Liver (tissue), 8 donors: ENCODE measurements at regions not wholly inside any gene's neighbourhood (a gene's known extent, or its start where the extent isn't known, plus 50 kb on each side); places are given as distances from the start of the nearest gene placed in this dataset.

Experiments
- DNase-seq: peaks from one replicate; pipeline ENCODE4 v3.0.0-alpha.2; 2017; ENCODE audit warnings: low spot score
- H3K27ac ChIP-seq, 2 donors: one replicate each; pipeline ENCODE4 v1.7.0; 2013; ENCODE audit warnings: inconsistent platforms in 2 of 2, low read length in 2 of 2, control low read depth in 1 of 2, low read depth in 1 of 2, mild to moderate bottlenecking in 1 of 2
- H3K27me3 ChIP-seq, 4 donors: one replicate each; pipeline versions ENCODE4 v1.6.1 to v1.7.0; 2013; ENCODE audit warnings: low read length in 3 of 4, inconsistent platforms in 1 of 4, mild to moderate bottlenecking in 1 of 4, moderate library complexity in 1 of 4; ENCODE audit not compliant: control insufficient read depth in 4 of 4, insufficient read depth in 4 of 4
- H3K36me3 ChIP-seq, 4 donors: one replicate each; pipeline versions ENCODE4 v1.6.1 to v1.7.0; 2013; ENCODE audit warnings: low read length in 3 of 4, mild to moderate bottlenecking in 3 of 4, low read depth in 1 of 4, moderate library complexity in 1 of 4; ENCODE audit not compliant: control insufficient read depth in 4 of 4, insufficient read depth in 3 of 4
- H3K4me1 ChIP-seq, 4 donors: one replicate each; pipeline versions ENCODE4 v1.6.1 to v1.7.0; 2013; ENCODE audit warnings: low read length in 3 of 4, mild to moderate bottlenecking in 3 of 4, moderate library complexity in 1 of 4; ENCODE audit not compliant: control insufficient read depth in 4 of 4, insufficient read depth in 4 of 4
- H3K4me3 ChIP-seq, 3 donors: one replicate each; pipeline versions ENCODE4 v1.6.1 to v1.7.0; 2013; ENCODE audit warnings: low read length in 3 of 3, control low read depth in 1 of 3, low read depth in 1 of 3, mild to moderate bottlenecking in 1 of 3
- H3K9ac ChIP-seq, 2 donors: one replicate each; pipeline ENCODE4 v1.7.0; 2013; ENCODE audit warnings: low read length in 2 of 2, mild to moderate bottlenecking in 2 of 2, moderate library complexity in 2 of 2, control low read depth in 1 of 2, low read depth in 1 of 2
- H3K9me3 ChIP-seq, 4 donors: one replicate each; pipeline versions ENCODE4 v1.6.1 to v1.7.0; 2013; ENCODE audit warnings: low read length in 3 of 4; ENCODE audit not compliant: control insufficient read depth in 4 of 4
- EGR1 ChIP-seq, 2 donors: IDR thresholded peaks; 2 replicates each; pipeline ENCODE4 v1.6.1; 2016 to 2018; ENCODE audit warnings: antibody characterized with exemption in 2 of 2, low read depth in 2 of 2
- FOXA1 ChIP-seq: IDR thresholded peaks from 2 replicates; pipeline ENCODE4 v1.6.1; 2016; ENCODE audit warnings: antibody characterized with exemption
- FOXA2 ChIP-seq: IDR thresholded peaks from 2 replicates; pipeline ENCODE4 v1.6.1; 2016; ENCODE audit warnings: antibody characterized with exemption
- GABPA ChIP-seq, 2 donors: IDR thresholded peaks in 1 of 2; conservative IDR thresholded peaks in 1 of 2; 2 replicates each; pipeline ENCODE4 v1.6.1; 2016; ENCODE audit warnings: antibody characterized with exemption in 2 of 2, mild to moderate bottlenecking in 1 of 2, moderate library complexity in 1 of 2
- HNF4A ChIP-seq, 2 donors: conservative IDR thresholded peaks; 2 replicates each; pipeline ENCODE4 v1.6.1; 2016; ENCODE audit warnings: antibody characterized with exemption in 2 of 2, mild to moderate bottlenecking in 2 of 2
- HNF4G ChIP-seq: IDR thresholded peaks from 2 replicates; pipeline ENCODE4 v1.6.1; 2016; ENCODE audit warnings: antibody characterized with exemption
- JUND ChIP-seq, 2 donors: IDR thresholded peaks; 2 replicates each; pipeline ENCODE4 v1.6.1; 2016; ENCODE audit warnings: antibody characterized with exemption in 2 of 2
- NR2F2 ChIP-seq: IDR thresholded peaks from 2 replicates; pipeline ENCODE4 v1.6.1; 2016; ENCODE audit warnings: antibody characterized with exemption
- RAD21 ChIP-seq, 2 donors: IDR thresholded peaks; 2 replicates each; pipeline ENCODE4 v1.6.1; 2016; ENCODE audit warnings: antibody characterized with exemption in 2 of 2, mild to moderate bottlenecking in 2 of 2
- SP1 ChIP-seq: IDR thresholded peaks from 2 replicates; pipeline ENCODE4 v1.6.1; 2018; ENCODE audit warnings: antibody characterized with exemption, mild to moderate bottlenecking
- TAF1 ChIP-seq: conservative IDR thresholded peaks from 2 replicates; pipeline ENCODE4 v1.6.1; 2016; ENCODE audit warnings: antibody characterized with exemption, mild to moderate bottlenecking
- YY1 ChIP-seq: IDR thresholded peaks from 2 replicates; pipeline ENCODE4 v1.6.1; 2016; ENCODE audit warnings: antibody characterized with exemption, mild to moderate bottlenecking
- WGBS: extraction: QIAGEN DNeasy Blood & Tissue Kit; methylation state at CpG from one replicate; pipeline ENCODE4 v1.1.7; 2013; 5-methylcytosine and 5-hydroxymethylcytosine counted together
- TF ChIP-seq, protein P1 (sequence below): IDR thresholded peaks from 2 replicates; pipeline ENCODE4 v1.6.1; 2016; ENCODE audit warnings: antibody characterized with exemption
- TF ChIP-seq, protein P2 (sequence below): IDR thresholded peaks from 2 replicates; pipeline ENCODE4 v1.6.1; 2016; ENCODE audit warnings: antibody characterized with exemption
- TF ChIP-seq, protein P3 (sequence below): IDR thresholded peaks from 2 replicates; pipeline ENCODE4 v1.6.1; 2016; ENCODE audit warnings: antibody characterized with exemption
- TF ChIP-seq, protein P4 (sequence below): fragments of 150-350 bp; IDR thresholded peaks from 2 replicates; pipeline ENCODE4 v1.5.1; 2017; ENCODE audit warnings: improper control_type of control experiment, low read depth, low read length; ENCODE audit not compliant: missing input control
- TF ChIP-seq, protein P5 (sequence below): IDR thresholded peaks from 2 replicates; pipeline ENCODE4 v1.6.1; 2016; ENCODE audit warnings: antibody characterized with exemption, mild to moderate bottlenecking
- donor health status: healthy.
- donor health status: healthy.
- donor health status: healthy.
- donor health status: healthy.
- donor health status: healthy.

DNA sequence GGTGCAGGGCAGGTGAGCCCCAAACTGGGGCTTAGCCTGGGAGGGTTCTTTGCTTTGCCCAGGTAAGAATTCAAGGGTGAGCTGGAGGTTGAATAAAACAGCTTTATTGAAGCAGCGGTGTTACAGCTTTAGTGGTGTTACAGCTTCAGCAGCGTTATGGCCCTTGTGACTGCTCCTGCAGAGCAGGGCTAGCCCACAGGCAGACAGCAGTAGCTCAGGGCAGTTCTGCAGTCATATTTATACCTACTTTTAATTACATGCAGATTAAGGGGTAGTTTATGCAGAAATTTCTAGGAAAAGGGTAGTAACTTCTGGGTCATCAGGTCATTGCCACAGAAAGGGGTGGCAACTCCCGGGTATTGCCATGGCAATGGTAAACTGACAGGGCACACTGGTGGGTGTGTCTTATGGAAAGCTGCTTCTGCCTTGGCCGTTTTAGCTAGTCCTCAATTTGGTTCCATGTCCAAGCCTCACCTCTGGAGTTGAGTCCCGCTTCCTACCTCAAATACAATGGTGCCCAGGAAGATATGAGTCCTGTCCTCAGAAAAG, 78.2 kb downstream of the THNSL2 start:
- Histone ChIP-seq H3K36me3 (no peaks in the 10 kb centered on the region), H3K4me3 (no peak overlapping the region), H3K4me1 (no peaks in the 10 kb centered on the region), H3K9me3 (no peaks in the 10 kb centered on the region), H3K9ac (no peak overlapping the region), H3K27ac (no peak overlapping the region), H3K27me3 (no peaks in the 10 kb centered on the region)
- 73% methylated on average over 5 of the region's 5 CpGs for WGBS
- DNase-seq: peak; percentile 16
- TF ChIP-seq RAD21 (IDR thresholded peaks at IDR 0.05) (no peak), YY1 (no peak)

DNA sequence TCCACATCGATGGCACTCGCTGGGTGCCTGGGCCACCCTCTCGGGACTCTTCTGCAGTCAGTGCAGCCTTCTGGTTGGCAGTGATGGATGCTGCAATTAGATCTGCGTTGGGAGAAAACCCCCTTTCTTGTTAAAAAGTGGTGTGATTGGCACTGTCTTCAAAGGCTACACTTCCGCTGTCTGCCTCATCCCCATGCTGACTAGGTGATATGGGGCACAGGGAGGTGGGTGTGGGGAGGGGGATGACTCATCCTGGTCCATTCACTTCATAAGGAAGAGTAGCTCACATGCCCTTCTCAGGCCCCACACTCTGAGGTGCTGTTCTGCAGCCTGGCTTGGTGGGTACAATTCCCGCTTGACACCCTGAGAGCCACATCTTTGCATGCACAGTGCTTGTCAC, 77.4 kb downstream of the THNSL2 start:
- H3K4me3 ChIP-seq: no peak overlapping the region
- no peak for TF ChIP-seq HNF4A (conservative IDR thresholded peaks at IDR 0.05)
- no peak for TF ChIP-seq TAF1
- no peak for TF ChIP-seq HNF4G
- no peak for TF ChIP-seq GABPA (IDR thresholded peaks at IDR 0.05 in 1 of 2, conservative IDR thresholded peaks at IDR 0.05 in 1 of 2)
- TF ChIP-seq, protein P1, sequence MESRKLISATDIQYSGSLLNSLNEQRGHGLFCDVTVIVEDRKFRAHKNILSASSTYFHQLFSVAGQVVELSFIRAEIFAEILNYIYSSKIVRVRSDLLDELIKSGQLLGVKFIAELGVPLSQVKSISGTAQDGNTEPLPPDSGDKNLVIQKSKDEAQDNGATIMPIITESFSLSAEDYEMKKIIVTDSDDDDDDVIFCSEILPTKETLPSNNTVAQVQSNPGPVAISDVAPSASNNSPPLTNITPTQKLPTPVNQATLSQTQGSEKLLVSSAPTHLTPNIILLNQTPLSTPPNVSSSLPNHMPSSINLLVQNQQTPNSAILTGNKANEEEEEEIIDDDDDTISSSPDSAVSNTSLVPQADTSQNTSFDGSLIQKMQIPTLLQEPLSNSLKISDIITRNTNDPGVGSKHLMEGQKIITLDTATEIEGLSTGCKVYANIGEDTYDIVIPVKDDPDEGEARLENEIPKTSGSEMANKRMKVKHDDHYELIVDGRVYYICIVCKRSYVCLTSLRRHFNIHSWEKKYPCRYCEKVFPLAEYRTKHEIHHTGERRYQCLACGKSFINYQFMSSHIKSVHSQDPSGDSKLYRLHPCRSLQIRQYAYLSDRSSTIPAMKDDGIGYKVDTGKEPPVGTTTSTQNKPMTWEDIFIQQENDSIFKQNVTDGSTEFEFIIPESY: no peak
- TF ChIP-seq FOXA1: no peak
- TF ChIP-seq JUND (IDR thresholded peaks at IDR 0.05): no peak
- TF ChIP-seq NR2F2: no peak
- TF ChIP-seq RAD21 (IDR thresholded peaks at IDR 0.05): no peak
- no peak for TF ChIP-seq SP1
- TF ChIP-seq, protein P2, sequence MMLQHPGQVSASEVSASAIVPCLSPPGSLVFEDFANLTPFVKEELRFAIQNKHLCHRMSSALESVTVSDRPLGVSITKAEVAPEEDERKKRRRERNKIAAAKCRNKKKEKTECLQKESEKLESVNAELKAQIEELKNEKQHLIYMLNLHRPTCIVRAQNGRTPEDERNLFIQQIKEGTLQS: no peak
- no peak for TF ChIP-seq EGR1 (IDR thresholded peaks at IDR 0.05; ENCODE audit: low read depth in 2 of 2)
- TF ChIP-seq, protein P3, sequence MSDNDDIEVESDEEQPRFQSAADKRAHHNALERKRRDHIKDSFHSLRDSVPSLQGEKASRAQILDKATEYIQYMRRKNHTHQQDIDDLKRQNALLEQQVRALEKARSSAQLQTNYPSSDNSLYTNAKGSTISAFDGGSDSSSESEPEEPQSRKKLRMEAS: no peak
- TF ChIP-seq, protein P4, sequence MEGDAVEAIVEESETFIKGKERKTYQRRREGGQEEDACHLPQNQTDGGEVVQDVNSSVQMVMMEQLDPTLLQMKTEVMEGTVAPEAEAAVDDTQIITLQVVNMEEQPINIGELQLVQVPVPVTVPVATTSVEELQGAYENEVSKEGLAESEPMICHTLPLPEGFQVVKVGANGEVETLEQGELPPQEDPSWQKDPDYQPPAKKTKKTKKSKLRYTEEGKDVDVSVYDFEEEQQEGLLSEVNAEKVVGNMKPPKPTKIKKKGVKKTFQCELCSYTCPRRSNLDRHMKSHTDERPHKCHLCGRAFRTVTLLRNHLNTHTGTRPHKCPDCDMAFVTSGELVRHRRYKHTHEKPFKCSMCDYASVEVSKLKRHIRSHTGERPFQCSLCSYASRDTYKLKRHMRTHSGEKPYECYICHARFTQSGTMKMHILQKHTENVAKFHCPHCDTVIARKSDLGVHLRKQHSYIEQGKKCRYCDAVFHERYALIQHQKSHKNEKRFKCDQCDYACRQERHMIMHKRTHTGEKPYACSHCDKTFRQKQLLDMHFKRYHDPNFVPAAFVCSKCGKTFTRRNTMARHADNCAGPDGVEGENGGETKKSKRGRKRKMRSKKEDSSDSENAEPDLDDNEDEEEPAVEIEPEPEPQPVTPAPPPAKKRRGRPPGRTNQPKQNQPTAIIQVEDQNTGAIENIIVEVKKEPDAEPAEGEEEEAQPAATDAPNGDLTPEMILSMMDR: no peak
- no peak for TF ChIP-seq FOXA2
- no peak for TF ChIP-seq YY1
- TF ChIP-seq, protein P5, sequence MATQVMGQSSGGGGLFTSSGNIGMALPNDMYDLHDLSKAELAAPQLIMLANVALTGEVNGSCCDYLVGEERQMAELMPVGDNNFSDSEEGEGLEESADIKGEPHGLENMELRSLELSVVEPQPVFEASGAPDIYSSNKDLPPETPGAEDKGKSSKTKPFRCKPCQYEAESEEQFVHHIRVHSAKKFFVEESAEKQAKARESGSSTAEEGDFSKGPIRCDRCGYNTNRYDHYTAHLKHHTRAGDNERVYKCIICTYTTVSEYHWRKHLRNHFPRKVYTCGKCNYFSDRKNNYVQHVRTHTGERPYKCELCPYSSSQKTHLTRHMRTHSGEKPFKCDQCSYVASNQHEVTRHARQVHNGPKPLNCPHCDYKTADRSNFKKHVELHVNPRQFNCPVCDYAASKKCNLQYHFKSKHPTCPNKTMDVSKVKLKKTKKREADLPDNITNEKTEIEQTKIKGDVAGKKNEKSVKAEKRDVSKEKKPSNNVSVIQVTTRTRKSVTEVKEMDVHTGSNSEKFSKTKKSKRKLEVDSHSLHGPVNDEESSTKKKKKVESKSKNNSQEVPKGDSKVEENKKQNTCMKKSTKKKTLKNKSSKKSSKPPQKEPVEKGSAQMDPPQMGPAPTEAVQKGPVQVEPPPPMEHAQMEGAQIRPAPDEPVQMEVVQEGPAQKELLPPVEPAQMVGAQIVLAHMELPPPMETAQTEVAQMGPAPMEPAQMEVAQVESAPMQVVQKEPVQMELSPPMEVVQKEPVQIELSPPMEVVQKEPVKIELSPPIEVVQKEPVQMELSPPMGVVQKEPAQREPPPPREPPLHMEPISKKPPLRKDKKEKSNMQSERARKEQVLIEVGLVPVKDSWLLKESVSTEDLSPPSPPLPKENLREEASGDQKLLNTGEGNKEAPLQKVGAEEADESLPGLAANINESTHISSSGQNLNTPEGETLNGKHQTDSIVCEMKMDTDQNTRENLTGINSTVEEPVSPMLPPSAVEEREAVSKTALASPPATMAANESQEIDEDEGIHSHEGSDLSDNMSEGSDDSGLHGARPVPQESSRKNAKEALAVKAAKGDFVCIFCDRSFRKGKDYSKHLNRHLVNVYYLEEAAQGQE: no peak
- WGBS: 84% methylated on average over 6 of the region's 6 CpGs
- no peak overlapping the region for H3K27ac ChIP-seq
- no peaks in the 10 kb centered on the region for H3K36me3 ChIP-seq
- no peaks in the 10 kb centered on the region for H3K4me1 ChIP-seq
- no peak for DNase-seq
- no peaks in the 10 kb centered on the region for H3K27me3 ChIP-seq
- no peaks in the 10 kb centered on the region for H3K9me3 ChIP-seq
- H3K9ac ChIP-seq: no peak overlapping the region
